ENCODE measurements at regions not wholly inside any gene's neighbourhood (a gene's known extent, or its start where the extent isn't known, plus 50 kb on each side); places are given as distances from the start of the nearest gene placed in this dataset.

DNA sequence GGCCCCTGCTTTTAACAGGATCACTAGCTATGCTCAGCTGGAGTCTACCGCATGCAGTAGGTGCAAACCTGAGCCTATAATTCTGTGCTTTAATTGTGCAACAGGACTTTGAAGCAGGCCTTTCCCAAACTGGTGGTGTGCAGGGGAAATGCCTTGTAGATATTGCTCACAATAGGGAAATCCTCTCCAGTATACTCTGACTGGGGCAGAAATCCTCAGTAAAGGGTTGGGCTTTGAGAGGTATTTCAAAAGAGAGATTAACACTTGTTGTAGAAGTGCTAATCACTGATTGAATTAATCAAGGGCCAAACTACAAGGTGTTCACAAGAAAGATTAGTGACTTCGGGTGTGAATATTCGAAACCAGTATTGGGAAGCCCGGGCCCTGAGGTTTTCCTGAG, 58.5 kb upstream of the EXOC6 start:
- H2AFZ ChIP-seq (ENCODE audit: low read length), result no peak overlapping the region
- H3K4me3 ChIP-seq (ENCODE audit: low read length, poor library complexity, severe bottlenecking), result no peak overlapping the region
- no peaks in the 10 kb centered on the region for H3F3A ChIP-seq (ENCODE audit: low read depth)
- H3K9me3 ChIP-seq (ENCODE audit: insufficient read depth, low read depth, low read length), result 0 out of 2 replicates have a peak, but pooled peaks cover 3% of the 10 kb centered on the region
- no peak overlapping the region for H3K4me2 ChIP-seq (ENCODE audit: low read depth, low read length, poor library complexity, severe bottlenecking)
- TF ChIP-seq EZH2phosphoT487 (IDR thresholded peaks at IDR 0.05; ENCODE audit: borderline replicate concordance), result no peak
- H3K9ac ChIP-seq (ENCODE audit: low read depth, low read length, poor library complexity, severe bottlenecking), result no peak overlapping the region
- H3K9me2 ChIP-seq (replicated peaks; ENCODE audit: low read depth, low read length), result no peaks in the 10 kb centered on the region
- H4K20me1 ChIP-seq (ENCODE audit: insufficient read depth, low read length, poor library complexity, severe bottlenecking), result no peaks in the 10 kb centered on the region
- H3K36me3 ChIP-seq (ENCODE audit: insufficient read depth, low read length), result no peaks in the 10 kb centered on the region
- no peaks in the 10 kb centered on the region for H3K27me3 ChIP-seq (ENCODE audit: insufficient read depth, low read length, poor library complexity, severe bottlenecking)
- H3K4me1 ChIP-seq (ENCODE audit: insufficient read depth, low read length, poor library complexity, severe bottlenecking), result no peaks in the 10 kb centered on the region
- no peaks in the 10 kb centered on the region for H3K79me2 ChIP-seq (ENCODE audit: insufficient read depth, low read length)

DNA sequence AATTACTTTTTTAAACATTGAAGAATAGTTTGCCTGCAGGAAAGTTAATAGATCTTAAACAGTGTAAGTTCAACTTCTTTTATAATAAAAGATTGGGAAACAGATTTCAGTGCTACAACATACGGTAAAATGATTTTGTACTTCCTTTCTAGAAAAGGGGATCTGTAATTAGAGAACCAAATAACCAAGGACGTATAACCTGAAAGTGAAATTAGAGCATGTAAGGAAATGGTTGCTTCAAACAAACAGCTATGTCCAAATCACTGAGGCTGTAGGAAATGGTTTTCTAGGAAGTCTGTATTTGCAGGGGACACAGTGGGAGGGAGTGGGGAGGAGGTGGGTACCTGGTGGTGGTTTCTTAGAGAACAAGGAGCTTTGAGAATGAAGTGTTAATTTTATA, 57.9 kb upstream of the EXOC6 start:
- TF ChIP-seq, protein P1, sequence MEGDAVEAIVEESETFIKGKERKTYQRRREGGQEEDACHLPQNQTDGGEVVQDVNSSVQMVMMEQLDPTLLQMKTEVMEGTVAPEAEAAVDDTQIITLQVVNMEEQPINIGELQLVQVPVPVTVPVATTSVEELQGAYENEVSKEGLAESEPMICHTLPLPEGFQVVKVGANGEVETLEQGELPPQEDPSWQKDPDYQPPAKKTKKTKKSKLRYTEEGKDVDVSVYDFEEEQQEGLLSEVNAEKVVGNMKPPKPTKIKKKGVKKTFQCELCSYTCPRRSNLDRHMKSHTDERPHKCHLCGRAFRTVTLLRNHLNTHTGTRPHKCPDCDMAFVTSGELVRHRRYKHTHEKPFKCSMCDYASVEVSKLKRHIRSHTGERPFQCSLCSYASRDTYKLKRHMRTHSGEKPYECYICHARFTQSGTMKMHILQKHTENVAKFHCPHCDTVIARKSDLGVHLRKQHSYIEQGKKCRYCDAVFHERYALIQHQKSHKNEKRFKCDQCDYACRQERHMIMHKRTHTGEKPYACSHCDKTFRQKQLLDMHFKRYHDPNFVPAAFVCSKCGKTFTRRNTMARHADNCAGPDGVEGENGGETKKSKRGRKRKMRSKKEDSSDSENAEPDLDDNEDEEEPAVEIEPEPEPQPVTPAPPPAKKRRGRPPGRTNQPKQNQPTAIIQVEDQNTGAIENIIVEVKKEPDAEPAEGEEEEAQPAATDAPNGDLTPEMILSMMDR (conservative IDR thresholded peaks at IDR 0.05; ENCODE audit: low read length), result no peak
- no peak for TF ChIP-seq EZH2phosphoT487 (IDR thresholded peaks at IDR 0.05; ENCODE audit: borderline replicate concordance)
- Histone ChIP-seq H3K9me3 (ENCODE audit: insufficient read depth, low read depth, low read length) (0 out of 2 replicates have a peak, but pooled peaks cover 3% of the 10 kb centered on the region), H3K9ac (ENCODE audit: low read depth, low read length, poor library complexity, severe bottlenecking) (no peak overlapping the region)

DNA sequence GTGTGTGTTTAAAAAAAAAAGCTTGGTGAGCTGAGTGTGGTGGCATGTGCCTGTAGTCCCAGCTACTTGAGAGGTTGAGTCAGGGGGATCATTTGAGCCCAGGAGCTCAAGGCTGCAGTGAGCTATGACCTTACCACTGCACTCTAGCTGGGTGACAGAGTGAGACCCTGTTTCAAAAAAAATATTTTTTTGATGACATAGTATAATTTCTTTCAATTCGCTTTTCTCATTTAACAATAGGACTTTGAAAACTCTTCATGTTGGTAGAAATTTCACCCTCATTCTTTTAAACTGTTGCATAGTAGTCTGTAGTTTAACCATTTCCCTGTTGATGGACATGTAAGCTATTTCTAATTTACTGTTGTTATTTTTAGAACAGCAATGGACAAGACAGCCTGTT, 55.7 kb upstream of the EXOC6 start:
- H2AFZ ChIP-seq (ENCODE audit: low read length), result no peak overlapping the region
- 0 out of 2 replicates have a peak, but pooled peaks cover 3% of the 10 kb centered on the region for H3K9me3 ChIP-seq (ENCODE audit: insufficient read depth, low read depth, low read length)
- H3F3A ChIP-seq (ENCODE audit: low read depth), result no peaks in the 10 kb centered on the region
- no peak for TF ChIP-seq EZH2phosphoT487 (IDR thresholded peaks at IDR 0.05; ENCODE audit: borderline replicate concordance)
- TF ChIP-seq, protein P1 (conservative IDR thresholded peaks at IDR 0.05; ENCODE audit: low read length), result no peak
- H3K4me3 ChIP-seq (ENCODE audit: low read length, poor library complexity, severe bottlenecking), result no peak overlapping the region
- H3K4me1 ChIP-seq (ENCODE audit: insufficient read depth, low read length, poor library complexity, severe bottlenecking), result no peaks in the 10 kb centered on the region
- no peak overlapping the region for H3K9ac ChIP-seq (ENCODE audit: low read depth, low read length, poor library complexity, severe bottlenecking)
- H3K27me3 ChIP-seq (ENCODE audit: insufficient read depth, low read length, poor library complexity, severe bottlenecking), result no peaks in the 10 kb centered on the region
- H3K4me2 ChIP-seq (ENCODE audit: low read depth, low read length, poor library complexity, severe bottlenecking), result no peak overlapping the region
- no peaks in the 10 kb centered on the region for H3K79me2 ChIP-seq (ENCODE audit: insufficient read depth, low read length)
- no peaks in the 10 kb centered on the region for H3K36me3 ChIP-seq (ENCODE audit: insufficient read depth, low read length)
- no peaks in the 10 kb centered on the region for H4K20me1 ChIP-seq (ENCODE audit: insufficient read depth, low read length, poor library complexity, severe bottlenecking)
- no peaks in the 10 kb centered on the region for H3K9me2 ChIP-seq (replicated peaks; ENCODE audit: low read depth, low read length)

More for the DNA sequence above, 57.9 kb upstream of the EXOC6 start:
- Histone ChIP-seq H3K36me3 (ENCODE audit: insufficient read depth, low read length) (no peaks in the 10 kb centered on the region), H3F3A (ENCODE audit: low read depth) (no peaks in the 10 kb centered on the region), H3K4me3 (ENCODE audit: low read length, poor library complexity, severe bottlenecking) (no peak overlapping the region), H3K27me3 (ENCODE audit: insufficient read depth, low read length, poor library complexity, severe bottlenecking) (no peaks in the 10 kb centered on the region), H4K20me1 (ENCODE audit: insufficient read depth, low read length, poor library complexity, severe bottlenecking) (no peaks in the 10 kb centered on the region), H2AFZ (ENCODE audit: low read length) (no peak overlapping the region), H3K9me2 (replicated peaks; ENCODE audit: low read depth, low read length) (no peaks in the 10 kb centered on the region), H3K79me2 (ENCODE audit: insufficient read depth, low read length) (no peaks in the 10 kb centered on the region), H3K4me2 (ENCODE audit: low read depth, low read length, poor library complexity, severe bottlenecking) (no peak overlapping the region), H3K4me1 (ENCODE audit: insufficient read depth, low read length, poor library complexity, severe bottlenecking) (no peaks in the 10 kb centered on the region)
